Inflammatory macrophage treated with lipopolysaccharide for 4 hours (primary cell): ENCODE measurements at regions not wholly inside any gene's neighbourhood (a gene's known extent, or its start where the extent isn't known, plus 50 kb on each side); places are given as distances from the start of the nearest gene placed in this dataset.

Experiments
- DNase-seq: peaks from one replicate; pipeline ENCODE4 v3.0.0-alpha.2; 2020

DNA sequence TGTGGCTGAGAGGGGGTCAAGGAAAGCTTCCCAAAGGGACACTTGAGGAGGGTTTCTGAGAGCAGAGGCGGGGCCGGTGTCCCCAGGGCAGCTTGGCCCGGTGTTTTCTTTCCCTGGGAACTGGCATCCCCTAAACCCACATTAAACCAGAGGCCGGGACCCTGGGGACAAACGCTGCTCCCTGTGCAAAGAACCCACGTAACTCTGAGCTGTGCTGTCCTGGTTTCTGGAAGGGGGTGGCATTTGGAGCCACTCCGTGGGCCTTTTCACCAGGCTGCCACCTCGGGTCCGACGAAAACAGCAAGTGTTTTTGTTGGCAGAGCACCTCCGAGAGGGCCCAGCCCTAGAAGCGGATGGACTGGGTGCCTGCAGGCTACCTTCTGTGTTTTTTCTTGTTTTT lies 100.2 kb upstream of the ANO1 start:
- DNase-seq: no peak

DNA sequence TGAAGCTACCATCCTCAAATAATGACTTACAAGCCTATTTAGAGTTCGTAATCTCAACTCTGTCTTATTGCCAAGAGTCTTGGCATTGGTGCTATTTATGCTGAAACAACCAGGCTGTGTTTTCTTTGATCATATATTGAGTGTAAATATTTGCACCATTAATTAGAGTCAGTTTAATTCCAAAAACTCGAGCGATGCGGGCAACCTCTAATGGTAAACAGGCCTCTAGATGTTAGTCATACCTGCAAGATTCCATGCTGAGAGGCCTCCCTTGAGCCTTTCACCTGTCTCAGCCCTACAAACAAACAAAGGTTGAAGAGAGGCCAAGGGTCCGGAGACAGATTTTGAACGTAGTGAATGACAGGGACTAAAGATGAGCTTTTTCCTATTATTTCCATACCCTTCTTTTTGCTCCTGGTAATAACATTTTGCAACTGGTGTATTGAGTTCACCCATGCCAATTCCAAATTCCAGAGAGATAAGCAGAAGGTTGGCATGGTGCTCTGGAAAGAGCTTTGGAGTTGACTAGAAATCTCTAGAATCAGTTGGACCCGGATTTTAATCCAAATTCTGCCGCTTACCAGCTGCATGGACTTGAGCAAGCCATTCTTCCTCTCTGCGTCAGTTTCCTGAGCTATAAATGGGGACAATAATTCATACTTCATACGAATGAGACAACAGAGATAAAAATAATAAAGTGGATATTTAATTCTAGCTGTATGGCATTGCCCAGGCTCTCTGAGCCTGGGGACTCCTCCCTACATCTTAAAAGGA lies 99.1 kb upstream of the ANO1 start:
- no peak for DNase-seq

DNA sequence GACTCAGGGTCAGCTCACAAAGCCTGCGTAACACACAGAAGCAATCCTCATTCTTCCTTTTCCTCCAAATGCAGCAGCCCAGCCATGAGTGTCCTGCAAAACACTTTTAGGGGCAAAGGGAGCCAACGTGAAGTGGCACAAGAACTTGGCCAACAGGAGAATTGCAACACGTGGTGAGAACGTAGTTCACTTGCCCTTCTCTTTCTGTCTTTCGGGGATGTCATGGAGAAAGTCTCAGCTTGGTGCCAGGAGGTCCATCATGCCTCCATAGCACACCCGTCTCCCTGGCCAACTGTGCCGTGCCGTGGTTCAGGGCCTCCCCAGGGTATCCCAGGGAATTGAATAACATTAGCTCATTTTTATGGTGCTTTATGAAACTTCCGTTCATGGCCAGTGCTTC lies 98.5 kb upstream of the ANO1 start:
- no peak for DNase-seq

DNA sequence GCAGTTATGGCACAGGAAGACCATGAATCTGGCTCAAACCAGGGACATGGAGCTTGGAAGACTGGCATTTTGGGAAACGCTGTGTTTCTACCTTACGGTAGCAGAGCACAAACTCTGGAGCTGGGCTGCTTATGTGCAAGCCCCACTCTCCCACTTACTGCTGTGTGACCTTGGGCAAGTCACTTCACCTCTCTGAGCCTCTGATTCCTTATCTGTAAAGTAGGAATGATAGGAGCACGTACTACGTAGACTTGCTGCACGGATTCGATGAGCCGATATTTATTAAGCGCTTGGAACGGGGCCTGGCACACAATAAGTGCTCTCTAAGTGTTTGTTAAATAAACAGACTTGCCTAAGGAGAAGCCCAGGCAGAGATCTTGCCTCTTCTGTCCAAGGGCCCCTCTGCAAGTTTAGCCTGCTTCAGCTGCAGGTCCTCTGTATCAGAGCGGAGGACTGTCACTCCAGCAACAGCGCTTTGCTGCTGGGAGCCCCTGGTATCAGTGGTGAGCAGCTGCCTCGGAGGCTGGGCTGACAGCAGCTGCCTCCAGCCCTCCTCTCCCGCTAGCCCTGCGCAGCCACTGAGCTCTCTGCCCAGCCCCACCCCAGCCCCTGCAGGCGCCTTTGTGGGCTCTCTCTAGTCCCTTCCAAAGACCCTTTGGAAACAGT lies 96.9 kb upstream of the ANO1 start:
- DNase-seq: no peak

DNA sequence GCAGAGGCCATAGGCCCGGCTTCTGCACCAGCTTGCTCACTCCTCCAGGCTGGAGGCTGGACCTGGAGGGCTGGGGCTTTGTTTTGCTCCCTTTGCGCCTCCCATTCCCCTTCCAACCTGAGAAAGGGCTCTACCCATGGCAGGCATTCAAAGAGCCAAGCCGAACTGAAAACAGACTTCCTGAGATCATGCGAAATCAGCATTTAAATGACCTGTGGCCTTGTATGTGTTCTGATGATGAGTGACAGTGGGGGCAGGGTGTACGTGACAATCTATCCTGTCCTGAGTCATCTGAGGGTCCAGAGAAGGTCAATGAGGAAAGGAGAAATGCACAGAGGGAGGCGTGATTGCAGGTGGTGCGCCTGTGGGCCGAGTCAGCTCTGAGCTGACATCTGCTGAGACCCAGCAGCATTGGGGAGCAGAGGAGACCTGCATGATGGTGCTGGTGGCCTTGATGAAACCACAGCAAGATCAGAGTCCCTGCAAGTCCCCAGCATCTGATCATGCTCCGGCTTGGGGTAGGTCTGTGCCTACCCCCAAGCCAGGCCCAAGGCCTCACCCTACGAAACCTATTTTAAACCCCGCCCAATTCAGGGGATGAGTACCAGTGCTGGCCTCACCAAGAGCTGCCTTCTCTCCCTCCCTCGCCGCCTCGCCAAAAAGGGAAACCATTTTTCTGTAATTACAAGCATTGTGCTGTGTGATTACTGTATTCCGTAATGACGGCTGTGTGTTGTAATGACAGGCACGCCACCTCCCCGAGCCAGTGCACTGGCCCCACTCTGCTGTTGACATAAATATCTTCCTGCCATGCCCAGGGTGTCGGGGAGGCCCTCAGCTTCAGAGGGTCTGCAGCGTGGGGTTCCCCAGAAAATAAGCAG lies 95.2 kb upstream of the ANO1 start:
- no peak for DNase-seq

DNA sequence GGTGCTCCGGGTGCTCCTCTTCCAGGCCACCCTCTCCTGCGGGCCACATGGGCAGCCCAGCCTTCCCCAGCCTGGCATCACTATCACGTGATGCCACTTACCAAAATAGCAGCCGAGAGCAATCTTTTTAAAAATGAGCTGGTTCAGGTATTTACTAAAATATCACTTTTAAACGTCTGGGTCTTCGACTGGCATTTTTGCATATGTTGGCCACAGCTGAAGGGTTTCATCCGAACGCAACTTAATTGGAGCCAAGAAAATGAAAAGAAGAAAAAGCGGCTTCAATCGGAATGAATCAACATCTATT lies 94.6 kb upstream of the ANO1 start:
- DNase-seq: no peak

DNA sequence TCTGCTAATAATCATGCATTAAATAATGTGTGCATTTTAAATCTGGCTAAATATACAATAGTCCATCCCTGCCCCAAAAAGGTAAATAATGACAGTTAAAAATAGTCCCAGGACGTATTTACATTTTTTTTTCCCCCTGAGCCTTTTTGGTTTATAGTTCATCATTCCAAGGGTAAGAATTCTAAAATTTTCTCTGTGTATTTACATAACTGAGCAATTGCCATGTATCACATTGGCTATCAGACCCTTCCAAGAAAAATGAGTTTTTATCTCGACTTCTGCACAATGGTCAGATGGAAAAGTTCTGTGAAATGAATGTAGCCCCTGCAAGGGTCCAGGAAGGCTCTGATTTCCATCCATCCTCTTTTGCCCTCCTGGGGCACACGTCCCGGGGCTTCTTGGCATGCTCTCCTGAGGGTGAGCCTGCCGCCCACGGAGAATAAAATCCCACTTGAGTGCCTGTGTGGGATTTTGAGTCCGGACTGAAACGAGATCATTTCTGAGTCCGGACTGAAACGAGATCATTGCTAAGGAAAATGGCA lies 94.1 kb upstream of the ANO1 start:
- no peak for DNase-seq

DNA sequence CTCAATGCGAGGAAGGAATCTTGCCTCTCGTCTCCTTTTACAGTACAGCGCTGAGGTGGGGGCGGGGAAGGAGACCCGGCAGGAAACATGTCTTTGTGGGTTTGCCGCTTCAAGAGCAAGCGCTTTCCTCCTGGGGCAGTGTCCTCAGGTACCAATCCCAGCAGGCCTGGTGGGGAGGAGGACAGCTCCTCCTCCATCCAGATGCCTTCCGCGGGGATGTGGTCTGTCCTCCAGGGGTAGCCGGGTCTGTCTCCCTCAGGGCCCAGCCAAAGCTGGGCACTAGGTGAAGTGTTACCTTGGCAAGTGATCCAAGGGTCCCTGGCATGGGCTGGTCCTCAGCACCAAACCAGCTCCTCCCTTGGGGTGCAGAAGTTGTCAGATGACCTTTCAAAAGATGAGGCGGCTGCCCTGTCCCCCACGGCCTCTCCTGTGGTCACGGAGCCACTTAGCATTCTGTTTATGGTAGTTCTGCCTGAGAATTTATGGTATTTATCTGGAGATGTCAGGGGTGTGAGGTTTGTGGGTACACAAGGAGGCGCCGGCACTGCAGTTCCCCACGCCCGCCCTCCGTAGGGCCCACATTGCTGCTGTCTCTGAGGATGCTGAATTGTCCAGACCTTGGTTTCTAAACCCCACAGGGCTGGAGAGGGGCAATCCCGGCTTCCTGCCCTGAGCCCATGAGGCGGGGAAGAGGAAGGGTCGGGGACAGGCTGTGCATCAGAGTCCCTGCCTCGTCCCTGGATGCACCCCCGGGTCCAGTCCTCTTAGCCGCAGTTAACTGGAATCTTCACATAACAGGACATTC lies 93.5 kb upstream of the ANO1 start:
- no peak for DNase-seq

DNA sequence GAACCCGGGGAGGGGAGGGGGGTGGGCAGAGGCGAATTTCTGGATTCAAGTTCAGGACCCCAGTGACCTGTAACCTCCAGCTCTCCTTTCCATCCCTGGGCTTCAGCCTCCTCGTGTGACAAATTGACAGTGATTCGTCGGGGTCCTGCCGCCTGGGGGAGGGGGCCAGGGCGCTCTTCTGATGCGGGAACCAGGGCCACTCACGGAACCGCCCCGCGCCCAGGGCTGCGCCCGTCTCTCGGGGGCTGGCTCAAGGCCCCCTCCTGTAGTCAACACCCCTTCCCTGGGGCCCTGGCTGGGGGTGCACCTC lies 92.8 kb upstream of the ANO1 start:
- DNase-seq: no peak

DNA sequence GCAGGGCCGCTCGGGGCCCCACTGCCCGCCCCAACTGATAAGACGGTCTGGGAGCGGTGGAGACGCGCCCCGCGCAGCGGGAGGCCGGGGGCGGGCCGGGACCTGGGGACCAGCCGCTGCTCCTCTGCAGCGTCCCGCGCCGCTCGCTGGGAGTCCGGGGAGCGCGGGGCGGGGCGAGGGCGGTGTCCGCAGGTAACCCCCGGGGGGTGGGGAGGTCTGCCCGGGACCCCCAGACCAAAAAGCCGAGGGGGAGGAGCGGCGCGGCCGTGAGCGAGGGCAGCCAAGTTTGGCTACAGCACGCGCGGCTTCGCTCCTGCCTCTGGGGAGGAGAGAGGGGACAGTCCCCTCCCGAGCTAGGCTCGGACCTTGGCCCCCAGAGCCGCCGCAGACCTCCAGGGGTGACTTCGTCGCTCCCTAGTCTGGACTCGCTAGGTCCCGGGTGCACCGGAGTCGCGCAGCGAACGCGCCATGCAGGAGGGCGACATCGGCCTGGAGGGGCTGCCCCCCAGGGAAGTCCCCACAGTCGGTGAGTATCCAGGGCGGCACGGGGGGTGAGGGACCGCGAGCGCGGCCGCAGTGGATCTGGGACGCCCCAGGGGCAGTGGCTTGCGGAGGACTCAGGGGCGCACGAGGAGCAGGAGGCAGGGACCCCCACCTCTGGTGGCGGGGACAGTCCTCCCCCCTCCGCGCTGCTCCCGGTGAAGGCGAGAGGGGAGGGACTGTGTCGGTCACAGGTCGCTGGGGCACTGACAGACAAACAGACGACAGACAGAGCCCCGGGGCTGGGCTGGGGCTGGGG lies 92.3 kb upstream of the ANO1 start:
- no peak for DNase-seq

DNA sequence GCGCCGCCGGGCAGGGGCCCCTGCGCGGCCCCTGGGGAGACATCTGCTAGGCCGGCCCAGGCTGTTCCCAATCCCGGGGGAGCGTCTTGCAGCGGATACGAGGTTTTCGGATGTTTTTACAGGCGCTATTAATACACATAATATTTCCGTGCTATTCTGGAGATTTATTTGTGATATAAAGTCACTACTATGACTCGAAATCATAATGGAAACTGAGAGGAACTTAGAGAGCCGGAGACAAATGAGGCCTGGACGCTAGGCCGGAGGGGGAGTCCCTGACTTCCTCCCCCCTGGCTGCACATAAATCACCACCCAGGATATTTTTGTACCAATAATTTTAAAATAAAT lies 91.7 kb upstream of the ANO1 start:
- no peak for DNase-seq

DNA sequence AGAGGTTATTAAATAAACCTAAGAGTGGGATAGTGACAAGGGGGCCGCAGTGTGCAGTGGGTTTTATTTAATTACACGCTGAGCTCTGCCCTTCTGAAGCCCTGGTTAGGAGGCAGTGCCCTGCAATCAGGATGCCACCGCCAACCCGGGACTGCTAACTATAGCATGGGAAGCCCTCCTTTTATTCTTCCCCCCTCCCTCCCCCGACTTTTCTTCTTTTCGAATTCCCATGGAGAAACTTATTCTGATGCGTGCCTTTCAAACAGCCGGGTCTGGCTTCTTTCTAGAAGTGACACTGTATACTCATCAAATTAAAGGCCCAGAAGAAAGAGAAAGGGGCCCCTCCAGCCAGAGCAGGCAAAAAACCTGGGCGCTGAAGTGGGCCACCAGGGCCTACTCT lies 91.3 kb upstream of the ANO1 start:
- no peak for DNase-seq

DNA sequence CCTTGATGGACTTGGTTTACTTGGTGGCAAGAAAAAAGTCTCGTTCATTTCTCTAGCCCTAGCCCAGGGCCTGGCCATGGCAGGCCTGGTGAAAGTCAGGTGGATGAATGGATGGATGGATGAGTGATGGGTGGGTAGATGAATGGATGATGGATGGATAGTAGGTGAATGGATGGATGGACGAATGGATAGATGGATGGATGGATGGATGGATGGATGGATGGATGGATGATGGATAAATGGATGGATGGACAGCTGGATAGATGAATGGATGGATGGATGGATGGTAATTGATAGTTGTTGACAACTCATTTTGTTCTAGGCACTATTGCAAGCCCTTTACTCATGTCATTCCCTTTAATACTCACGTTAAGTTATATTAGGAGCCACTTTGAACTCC lies 86.1 kb upstream of the ANO1 start:
- no peak for DNase-seq

DNA sequence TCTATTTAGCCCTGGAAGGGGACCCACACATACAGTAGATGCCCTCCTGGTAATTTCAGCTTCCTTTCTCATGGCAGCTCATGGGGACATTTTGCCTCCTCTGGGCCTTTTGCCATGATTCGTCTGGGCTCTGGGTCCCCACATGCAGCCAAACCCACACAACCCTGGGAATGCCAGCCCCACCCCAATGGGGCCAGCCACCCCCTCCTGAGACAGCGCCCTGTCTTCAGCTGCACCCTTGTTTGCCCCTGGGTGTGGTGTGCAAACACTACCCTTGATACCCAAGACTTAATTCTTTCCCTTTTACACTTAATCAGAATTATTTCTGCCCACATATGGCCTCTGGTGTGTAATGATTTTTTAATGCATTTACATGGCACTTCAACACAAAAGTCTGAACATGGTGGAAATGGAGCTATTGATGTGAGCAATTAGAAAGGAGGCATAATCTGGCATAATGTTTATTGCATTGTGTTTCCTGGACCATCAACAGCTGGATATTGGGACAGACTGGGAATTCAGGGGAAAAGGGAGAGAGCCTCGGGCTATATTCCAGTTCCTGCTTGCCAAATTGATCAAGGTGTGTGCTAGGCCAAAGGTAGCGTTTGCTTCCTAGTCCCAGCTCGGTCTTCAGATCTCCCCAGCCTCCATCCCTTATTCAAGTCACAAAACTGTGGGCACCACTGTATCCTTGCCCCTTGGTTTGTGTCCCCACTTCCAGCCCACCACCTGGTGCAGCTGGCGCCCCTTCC lies 85.0 kb upstream of the ANO1 start:
- DNase-seq: no peak

DNA sequence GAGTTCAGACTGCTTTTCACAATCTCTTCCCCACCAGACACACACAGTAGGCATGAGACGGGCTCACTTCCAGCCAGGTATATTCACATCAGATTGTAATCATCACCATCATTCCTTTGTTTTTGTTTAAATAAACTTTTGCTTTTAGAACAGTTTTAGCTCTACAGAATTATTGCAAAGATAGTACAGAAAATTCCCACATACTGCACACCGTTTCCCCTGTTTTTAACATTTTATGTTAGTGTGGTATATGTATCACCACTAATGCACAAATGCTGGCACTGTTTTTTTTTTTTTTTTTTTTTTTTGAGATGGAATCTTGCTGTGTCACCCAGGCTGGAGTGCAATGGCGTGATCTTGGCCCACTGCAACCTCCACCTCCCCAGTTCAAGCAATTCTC lies 83.3 kb upstream of the ANO1 start:
- no peak for DNase-seq

DNA sequence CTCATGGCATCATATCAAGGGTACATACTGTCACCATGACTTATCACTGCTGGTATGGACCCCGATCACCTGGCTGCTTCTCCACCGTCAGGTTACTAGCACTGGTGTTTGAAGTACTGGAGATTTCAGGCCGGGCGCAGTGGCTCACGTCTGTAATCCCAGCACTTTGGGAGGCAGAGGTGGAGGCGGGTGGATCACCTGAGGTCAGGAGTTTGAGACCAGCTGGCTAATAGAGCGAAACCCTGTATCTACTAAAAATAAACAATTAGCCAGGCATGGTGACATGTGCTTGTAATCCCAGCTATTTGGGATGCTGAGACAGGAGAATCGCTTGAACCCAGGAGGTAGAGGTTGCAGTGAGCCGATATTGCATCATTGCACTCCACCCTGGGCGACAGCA lies 82.4 kb upstream of the ANO1 start:
- no peak for DNase-seq

DNA sequence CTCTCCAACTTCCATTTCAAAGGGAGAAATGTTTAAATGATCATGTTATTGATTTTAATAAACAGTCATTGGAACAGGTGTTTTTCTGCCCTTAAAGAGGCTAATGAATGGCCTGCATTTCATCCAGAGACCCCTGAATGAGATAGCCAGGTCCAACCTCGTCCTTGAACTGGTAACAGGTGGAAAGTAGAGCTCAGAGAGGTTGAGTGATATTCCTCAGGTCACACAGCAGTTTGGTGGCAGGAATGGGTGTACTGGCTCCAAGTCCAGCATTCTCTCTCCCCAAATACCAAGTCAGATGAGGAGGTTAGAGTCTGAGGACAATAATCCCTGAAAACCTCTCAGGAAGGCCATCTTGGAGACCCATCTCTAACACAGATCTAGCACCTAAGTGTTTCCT lies 81.7 kb upstream of the ANO1 start:
- DNase-seq: no peak

DNA sequence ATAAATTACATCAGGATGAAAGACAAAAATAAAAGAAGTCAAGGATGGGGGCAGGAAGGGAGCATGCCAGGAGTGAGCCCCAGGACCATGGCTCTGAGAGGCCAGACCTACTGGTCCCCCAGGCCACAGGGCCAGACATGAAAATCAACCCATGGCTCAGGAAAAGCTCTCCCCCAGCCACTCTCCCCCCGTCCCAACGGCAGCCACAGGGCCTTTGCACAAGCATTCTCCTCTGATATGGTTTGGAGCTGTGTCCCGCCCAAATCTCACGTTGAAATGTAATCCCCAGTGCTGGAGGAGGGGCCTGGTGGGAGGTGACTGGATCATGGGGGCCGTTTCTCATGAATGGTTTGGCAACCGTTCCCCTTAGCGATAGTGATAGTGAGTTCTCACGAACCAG lies 80.8 kb upstream of the ANO1 start:
- no peak for DNase-seq

DNA sequence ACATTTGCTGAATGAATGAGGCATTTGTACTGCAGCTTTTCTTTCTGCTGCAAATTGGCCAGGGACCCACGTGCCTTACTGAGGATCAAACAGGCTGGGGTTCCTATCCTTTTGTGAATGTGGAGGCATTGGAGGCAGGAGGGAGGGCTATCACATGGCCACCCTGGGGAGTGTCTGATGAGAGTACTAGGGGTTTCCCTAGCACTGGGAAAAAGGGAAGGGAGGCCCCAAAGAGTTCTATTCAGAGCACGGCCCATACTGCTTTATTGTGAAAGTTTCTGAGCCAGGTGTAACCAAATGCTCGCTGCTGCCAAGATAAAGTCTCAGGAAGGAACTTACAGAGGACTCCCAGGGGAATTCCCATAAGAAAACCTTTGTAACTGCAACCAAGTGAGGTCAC lies 78.4 kb upstream of the ANO1 start:
- no peak for DNase-seq

DNA sequence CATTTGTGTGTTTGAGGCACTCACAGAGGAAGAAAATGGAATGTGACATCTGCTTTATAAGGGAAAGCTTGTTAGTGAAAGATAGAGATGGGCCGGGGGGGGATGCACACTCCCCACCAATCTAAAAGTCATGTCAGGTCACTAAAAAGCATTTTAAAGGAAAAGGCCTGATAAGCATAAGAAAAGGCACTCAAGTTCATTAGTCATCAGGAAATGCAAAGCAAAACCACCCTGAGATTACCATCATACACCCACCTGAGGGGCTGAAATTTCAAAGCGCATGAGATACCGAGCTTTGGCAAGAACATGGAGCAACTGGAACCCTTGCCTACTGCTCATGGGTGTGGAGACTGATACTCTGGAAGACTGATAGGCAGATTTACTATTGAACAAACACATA lies 77.9 kb upstream of the ANO1 start:
- DNase-seq: no peak

DNA sequence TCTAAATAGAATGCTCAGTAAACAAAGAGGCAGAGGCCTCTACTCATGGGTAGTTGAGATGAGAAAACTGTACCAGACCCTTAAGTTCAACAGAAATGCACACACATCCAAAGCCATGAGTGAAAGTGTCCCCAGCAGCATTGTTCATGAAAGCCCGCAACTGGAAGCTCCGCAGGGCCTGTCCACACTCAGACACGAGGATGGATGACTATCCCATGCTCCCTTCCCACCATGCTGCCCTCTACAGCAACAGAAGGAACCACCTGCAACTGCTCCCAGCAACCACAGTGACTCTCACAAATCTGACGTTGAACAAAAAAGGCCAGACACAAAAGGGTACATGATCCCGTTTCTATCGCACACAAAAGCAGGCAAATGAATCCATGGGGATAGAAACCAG lies 76.9 kb upstream of the ANO1 start:
- DNase-seq: no peak

DNA sequence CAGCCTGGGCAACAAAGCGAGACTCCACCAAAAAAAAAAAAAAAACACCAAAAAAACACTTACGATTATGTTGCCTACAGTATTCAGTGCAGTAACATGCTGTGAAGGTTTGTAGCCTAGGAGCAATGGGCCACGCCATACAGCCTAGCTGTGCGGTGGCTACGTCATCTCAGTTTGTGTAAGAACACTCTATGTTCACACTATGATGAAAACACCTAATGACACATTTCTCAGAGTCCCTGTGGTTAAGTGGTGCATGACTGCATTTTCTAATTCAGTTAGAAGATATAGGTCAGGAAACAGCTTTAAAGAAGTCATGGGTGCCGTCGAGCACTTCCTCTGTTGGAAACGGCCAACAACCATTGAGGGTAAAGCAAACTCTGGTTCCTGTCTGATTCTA lies 75.7 kb upstream of the ANO1 start:
- no peak for DNase-seq
